RCC 7860 (cell line): ENCODE measurements at regions not wholly inside any gene's neighbourhood (a gene's known extent, or its start where the extent isn't known, plus 50 kb on each side); places are given as distances from the start of the nearest gene placed in this dataset.

Experiments
- DNase-seq: peaks from one replicate; pipeline ENCODE4 v3.0.0-alpha.2; 2015; ENCODE audit warnings: low spot score
- FAIRE-seq: peaks from 2 replicates; lab custom pipeline; 2012; peaks lifted over from hg19 to GRCh38; lab: Jason Lieb, UNC

GRCh38 chr21:38965910-38966504 lies 160.3 kb downstream of the ETS2 start:
- DNase-seq = no peak
- FAIRE-seq = no peak

DNA sequence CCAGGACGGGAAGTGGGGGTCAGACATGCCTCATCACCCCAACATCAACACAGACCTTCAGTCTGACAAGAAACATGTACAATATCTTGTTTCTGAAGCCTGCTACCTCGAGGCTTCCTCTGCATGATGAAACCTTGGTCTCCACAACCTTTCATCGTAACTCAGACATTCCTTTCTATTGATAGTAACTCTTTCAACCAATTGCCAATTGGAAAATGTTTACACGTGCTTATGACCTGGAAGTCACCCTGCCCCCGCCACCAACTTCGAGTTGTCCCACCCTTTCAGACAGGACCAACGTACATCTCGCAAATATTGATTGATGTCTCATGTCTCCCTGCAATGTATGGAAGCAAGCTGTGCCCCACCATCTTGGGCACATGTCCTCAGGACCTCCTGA lies 159.5 kb downstream of the ETS2 start:
- no peak for FAIRE-seq
- DNase-seq = no peak

- DNase-seq (no peak), FAIRE-seq (no peak)
Observed at GRCh38 chr21:38963006-38963405, 157.3 kb downstream of the ETS2 start.

DNA sequence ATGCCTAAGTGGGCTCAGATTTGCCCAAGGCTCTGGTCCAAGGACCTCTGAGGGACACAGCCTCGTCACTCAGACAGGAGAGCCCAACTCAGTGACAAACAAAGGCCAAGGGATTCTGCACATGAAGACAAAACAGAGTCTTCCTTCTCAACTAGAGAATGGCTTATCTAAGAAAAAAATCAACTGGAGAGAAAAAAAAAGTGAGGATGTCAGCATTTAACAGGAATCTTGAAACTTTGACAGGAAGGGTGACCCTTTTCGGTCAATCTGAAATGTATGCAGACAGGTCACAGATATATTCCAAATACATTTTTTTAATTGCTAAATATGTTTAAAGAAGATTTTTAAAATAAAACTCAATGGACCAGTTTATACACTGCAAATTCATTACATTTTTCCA lies 154.5 kb downstream of the ETS2 start:
- FAIRE-seq = no peak
- no peak for DNase-seq

GRCh38 chr21:38959692-38960061 lies 153.9 kb downstream of the ETS2 start:
- peak; percentile 7 for DNase-seq
- no peak for FAIRE-seq

GRCh38 chr21:38958940-38959691 lies 153.4 kb downstream of the ETS2 start:
- peak; percentile 90 for DNase-seq
- peak; percentile 97 for FAIRE-seq

- no peak for DNase-seq
Observed at GRCh38 chr21:38958323-38958705, 152.6 kb downstream of the ETS2 start.

DNA sequence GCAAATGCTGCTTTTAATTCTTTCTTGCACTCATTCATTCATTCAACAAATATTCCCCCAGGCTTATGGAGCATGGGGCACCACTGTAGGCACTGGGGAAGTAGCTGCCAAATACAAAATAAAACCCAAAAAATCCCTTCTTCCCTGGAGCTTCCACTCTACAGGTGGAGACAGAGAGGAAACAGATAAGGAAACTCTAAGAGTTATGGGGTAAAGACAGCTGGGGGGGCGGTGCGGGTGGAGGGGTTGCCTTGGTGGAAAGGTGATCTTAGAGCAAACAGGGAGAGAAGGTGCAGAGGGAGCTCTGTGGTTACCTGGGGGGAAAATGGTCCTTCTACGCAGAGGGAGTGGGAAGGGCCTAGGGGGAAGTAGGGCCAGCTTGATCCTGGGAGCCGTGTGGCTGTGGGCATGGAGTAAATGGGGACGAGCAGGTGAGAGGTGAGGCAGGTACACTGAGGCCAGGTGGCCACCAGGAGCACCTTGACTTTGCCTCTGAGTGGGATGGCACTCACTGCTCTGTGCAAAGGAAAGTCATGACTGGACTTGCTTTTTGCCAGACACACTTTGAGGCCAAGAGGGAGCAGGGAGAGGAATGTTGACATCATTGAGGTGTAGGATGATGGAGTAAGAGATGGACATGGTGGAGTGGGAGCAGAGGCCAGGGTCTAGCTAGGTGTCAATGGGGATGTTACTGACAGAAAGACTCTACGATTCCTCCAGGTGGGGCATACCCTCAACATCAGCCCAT lies 152.0 kb downstream of the ETS2 start:
- FAIRE-seq (no peak), DNase-seq (no peak)

More at GRCh38 chr21:38958323-38958705, 152.6 kb downstream of the ETS2 start:
- no peak for FAIRE-seq

DNA sequence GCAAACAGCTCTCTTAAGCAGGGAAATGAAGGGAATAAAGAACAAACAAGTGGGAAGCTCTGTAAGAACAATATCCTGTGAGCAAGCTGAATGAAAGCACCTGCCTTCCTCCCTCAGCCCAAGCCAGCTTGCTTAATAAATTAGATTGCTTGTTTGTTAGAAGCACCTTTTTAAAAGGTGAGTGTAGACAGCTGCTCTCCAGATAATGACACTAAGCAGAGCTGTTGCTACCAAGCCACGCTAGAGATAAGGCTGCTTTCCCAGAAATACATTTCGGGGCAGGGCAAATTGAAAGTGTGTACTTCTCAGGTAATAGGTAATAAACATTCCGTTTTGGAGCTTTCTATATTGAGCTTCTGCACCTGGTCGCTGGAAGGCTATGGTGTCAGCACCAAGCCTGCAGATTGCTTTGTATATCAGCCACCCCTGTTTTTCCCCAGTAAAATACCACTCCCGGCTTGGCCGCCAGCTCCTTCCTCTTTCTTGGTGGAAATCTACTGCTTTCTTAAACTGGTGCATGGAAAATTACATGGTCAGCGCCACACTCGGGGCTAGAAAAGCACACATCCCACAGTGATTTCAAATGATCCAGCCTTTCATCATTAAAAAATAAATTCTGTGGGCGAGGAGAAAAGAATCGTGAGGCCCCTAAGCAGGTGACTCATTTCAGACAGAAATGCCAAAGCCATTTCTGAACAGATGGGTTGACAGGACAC lies 151.3 kb downstream of the ETS2 start:
- no peak for DNase-seq
- no peak for FAIRE-seq

DNA sequence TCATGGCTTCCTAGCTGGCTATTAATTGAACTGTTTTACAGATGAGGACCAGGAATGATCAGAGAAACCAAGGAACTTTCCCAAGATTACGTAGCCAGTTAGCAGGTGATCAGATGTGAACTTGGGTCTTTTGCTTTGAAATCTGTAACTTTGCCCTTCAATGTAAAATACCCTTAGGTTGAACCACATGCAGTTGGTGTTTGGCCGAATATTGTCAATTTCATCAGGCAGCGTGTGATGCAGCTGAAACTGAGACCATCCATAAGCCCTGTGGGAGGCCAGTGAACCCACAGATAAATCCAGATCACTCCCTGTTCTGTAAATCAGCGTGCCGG lies 150.8 kb downstream of the ETS2 start:
- FAIRE-seq (no peak), DNase-seq (no peak)

DNA sequence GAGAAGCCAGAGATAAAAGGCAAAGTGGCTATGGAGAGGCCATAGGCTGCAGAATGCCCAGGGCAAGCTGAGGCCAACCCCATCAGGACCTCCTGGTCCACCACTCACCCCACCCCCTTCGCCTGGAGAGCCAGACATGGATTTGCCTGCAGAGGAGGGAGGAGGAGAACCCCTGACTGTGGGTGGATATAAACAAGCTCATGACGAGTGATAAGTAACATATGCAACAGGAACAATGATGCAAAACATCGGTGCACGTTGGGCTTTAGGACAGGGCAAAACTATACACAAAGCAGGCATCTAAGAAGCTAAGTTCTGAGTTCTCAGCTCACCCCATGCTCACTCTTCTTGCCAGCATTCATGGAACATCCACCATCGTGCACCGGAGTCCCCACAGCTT lies 150.3 kb downstream of the ETS2 start:
- DNase-seq = no peak
- FAIRE-seq = no peak

- DNase-seq (peak; percentile 83), FAIRE-seq (peak; percentile 66)
Observed at GRCh38 chr21:38955495-38955894, 149.8 kb downstream of the ETS2 start.

DNA sequence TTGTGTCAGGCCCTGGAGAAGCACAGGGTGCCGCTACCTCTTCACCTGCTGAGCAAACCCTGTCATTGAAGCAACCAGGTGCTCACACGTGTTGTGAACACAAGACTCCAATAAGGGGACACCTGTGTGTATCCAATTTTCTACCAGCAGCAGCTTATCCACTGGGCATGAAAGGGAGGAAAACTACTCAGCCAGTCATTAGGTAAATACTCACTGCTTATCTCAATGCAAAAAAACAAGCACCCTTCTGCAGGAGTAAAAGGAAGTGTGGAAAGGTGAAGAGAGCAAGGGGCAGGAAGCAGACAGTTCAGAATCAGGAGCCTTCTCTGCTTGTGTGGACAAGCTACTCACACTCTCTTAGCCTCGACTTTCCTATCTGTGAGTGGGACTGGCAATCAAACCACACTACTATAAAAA lies 148.9 kb downstream of the ETS2 start:
- FAIRE-seq (no peak), DNase-seq (no peak)

DNA sequence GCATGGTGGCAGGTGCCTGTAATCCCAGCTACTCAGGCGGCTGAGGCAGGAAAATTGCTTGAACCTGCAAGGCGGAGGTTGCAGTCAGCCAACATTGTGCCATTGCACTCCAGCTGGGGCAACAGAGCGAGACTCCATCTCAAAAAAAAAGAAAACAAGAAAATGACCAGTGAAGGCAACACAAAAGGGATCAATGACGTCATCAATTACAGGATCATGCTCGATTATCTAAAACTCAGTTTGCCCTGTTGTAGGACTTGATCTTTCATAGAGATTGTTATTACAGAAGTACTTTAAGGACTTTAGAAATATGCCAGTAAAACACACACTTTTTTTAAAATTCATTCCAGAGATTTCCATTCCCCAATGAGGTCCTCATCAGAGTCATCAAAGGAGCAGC lies 147.8 kb downstream of the ETS2 start:
- DNase-seq = no peak
- no peak for FAIRE-seq

DNA sequence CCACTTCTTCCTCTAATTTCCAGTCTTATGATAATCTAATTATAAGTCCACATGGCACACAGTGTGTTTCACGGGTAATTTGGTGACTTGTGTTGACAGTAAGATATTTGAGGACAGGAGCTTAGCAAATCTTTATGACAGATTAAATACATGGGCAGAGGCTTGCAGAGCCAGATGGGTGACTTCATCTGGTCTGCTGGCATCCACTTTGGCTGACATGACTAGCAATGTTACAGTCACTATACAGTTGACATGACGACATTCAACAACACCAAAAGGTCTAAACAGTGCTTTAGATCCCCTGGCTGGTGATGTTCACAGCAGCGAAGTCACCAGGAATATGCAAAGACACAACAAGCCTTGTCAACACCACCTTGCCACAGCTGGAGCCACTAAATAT lies 147.2 kb downstream of the ETS2 start:
- DNase-seq = no peak
- FAIRE-seq = no peak

- FAIRE-seq (no peak), DNase-seq (no peak)
Observed at GRCh38 chr21:38951095-38951730, 145.5 kb downstream of the ETS2 start.

DNA sequence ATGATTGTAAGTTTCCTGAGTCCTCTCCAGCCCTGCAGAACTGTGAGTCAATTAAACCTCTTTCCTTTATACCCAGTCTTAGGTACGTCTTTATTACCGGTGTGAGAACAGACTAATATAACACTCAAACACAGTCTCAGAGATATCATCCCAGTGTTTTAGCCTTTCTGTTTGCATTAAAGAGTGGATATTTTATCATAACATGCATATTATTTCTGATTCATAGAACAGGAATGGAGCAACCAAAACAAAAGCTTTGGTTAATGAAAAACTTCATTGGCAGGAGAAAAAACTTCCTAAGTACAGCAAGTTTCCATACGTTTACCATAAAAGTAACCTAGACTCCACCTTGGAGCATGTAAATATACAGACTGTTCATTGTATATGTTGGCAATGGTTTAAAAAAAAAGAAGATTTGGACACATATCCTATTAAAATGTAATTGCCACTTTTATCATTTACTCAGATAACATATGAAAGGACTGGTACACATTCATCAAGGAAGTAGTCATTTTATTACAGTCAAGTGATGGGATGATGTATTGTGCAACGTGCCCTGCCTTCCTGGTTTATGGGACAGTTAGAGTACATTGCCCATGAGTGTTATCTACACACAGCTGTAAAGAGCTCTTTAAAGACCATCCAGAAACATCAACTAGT lies 144.8 kb downstream of the ETS2 start:
- DNase-seq (no peak), FAIRE-seq (no peak)

GRCh38 chr21:38949070-38949380 lies 143.3 kb downstream of the ETS2 start:
- FAIRE-seq = no peak
- no peak for DNase-seq

DNA sequence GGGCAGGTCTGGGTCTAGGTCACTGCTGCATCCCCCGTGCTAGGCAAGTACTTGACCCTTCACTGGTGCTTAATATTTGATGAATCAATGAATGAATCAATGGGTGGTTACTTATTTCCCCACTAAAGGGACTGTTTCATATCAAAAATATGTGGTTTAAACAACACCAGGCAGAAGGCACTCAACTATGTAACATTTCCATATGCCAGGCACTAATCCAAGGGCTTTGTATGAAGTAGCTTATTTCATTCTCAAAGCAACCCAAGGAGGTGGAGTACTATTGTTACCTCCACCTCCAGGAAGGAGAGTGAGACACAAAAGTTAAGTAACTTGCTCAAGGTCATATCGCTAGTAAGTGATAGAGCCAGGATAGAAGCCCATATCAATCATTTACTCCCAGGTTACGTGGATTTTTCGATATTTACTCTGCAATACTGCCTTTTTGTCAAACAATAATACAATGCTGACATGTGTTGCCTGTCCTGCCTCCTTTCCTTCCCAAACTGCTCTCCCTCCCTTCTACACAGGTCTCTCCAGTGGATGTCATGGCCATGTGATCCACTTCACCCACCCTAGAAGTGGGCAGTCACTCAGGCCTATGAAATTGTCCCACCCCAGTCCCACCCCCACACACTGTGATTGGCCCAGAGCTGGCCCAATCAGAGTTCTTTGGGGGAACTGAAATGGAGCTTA lies 142.8 kb downstream of the ETS2 start:
- DNase-seq = peak; percentile 39
- FAIRE-seq = no peak
